ENCODE measurements at regions not wholly inside any gene's neighbourhood (a gene's known extent, or its start where the extent isn't known, plus 50 kb on each side); places are given as distances from the start of the nearest gene placed in this dataset.

DNA sequence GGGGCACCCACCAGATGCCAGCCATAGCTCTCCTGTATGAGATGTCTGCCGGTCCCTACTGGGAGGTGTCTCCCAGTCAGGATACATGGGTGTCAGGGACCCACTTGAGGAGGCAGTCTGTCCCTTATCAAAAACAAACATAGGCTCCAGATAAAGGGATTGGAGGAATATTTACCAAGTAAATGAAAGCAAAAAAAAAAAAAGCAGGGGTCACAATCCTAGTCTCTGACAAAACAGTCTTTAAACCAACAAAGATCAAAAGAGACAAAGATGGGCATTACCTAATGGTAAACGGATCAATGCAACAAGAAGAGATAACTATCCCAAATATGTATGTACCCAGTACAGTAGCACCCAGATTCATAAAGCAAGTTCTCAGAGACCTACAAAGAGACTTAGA lies 640.0 kb upstream of the LRRTM4 start (continued):
- TF ChIP-seq PITX1 (CRISPR knock-in tag; IDR thresholded peaks at IDR 0.05), result peak; percentile 98
- no peak for TF ChIP-seq ZFP36L2 (CRISPR knock-in tag; IDR thresholded peaks at IDR 0.05)
- no peak for TF ChIP-seq ZNF382 (CRISPR knock-in tag; IDR thresholded peaks at IDR 0.05; ENCODE audit: borderline replicate concordance)
- peak; percentile 68; the same call in 1 of the 2 replicates for TF ChIP-seq MIER3 (CRISPR knock-in tag; IDR thresholded peaks at IDR 0.05; ENCODE audit: borderline replicate concordance)
- TF ChIP-seq NFKBIZ (CRISPR knock-in tag; IDR thresholded peaks at IDR 0.05), result no peak
- TF ChIP-seq SNAPC2 (CRISPR knock-in tag; IDR thresholded peaks at IDR 0.05), result no peak
- TF ChIP-seq, protein P1, sequence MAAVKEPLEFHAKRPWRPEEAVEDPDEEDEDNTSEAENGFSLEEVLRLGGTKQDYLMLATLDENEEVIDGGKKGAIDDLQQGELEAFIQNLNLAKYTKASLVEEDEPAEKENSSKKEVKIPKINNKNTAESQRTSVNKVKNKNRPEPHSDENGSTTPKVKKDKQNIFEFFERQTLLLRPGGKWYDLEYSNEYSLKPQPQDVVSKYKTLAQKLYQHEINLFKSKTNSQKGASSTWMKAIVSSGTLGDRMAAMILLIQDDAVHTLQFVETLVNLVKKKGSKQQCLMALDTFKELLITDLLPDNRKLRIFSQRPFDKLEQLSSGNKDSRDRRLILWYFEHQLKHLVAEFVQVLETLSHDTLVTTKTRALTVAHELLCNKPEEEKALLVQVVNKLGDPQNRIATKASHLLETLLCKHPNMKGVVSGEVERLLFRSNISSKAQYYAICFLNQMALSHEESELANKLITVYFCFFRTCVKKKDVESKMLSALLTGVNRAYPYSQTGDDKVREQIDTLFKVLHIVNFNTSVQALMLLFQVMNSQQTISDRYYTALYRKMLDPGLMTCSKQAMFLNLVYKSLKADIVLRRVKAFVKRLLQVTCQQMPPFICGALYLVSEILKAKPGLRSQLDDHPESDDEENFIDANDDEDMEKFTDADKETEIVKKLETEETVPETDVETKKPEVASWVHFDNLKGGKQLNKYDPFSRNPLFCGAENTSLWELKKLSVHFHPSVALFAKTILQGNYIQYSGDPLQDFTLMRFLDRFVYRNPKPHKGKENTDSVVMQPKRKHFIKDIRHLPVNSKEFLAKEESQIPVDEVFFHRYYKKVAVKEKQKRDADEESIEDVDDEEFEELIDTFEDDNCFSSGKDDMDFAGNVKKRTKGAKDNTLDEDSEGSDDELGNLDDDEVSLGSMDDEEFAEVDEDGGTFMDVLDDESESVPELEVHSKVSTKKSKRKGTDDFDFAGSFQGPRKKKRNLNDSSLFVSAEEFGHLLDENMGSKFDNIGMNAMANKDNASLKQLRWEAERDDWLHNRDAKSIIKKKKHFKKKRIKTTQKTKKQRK (IDR thresholded peaks at IDR 0.05; ENCODE audit: low read length), result no peak
- TF ChIP-seq, protein P2, sequence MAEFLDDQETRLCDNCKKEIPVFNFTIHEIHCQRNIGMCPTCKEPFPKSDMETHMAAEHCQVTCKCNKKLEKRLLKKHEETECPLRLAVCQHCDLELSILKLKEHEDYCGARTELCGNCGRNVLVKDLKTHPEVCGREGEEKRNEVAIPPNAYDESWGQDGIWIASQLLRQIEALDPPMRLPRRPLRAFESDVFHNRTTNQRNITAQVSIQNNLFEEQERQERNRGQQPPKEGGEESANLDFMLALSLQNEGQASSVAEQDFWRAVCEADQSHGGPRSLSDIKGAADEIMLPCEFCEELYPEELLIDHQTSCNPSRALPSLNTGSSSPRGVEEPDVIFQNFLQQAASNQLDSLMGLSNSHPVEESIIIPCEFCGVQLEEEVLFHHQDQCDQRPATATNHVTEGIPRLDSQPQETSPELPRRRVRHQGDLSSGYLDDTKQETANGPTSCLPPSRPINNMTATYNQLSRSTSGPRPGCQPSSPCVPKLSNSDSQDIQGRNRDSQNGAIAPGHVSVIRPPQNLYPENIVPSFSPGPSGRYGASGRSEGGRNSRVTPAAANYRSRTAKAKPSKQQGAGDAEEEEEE (CRISPR knock-in tag; IDR thresholded peaks at IDR 0.05; ENCODE audit: borderline replicate concordance), result no peak
- TF ChIP-seq ZNF205 (CRISPR knock-in tag; IDR thresholded peaks at IDR 0.05), result peak; percentile 77; the same call in 1 of the 2 replicates
- TF ChIP-seq SRY (CRISPR knock-in tag; IDR thresholded peaks at IDR 0.05), result no peak
- TF ChIP-seq, protein P3, sequence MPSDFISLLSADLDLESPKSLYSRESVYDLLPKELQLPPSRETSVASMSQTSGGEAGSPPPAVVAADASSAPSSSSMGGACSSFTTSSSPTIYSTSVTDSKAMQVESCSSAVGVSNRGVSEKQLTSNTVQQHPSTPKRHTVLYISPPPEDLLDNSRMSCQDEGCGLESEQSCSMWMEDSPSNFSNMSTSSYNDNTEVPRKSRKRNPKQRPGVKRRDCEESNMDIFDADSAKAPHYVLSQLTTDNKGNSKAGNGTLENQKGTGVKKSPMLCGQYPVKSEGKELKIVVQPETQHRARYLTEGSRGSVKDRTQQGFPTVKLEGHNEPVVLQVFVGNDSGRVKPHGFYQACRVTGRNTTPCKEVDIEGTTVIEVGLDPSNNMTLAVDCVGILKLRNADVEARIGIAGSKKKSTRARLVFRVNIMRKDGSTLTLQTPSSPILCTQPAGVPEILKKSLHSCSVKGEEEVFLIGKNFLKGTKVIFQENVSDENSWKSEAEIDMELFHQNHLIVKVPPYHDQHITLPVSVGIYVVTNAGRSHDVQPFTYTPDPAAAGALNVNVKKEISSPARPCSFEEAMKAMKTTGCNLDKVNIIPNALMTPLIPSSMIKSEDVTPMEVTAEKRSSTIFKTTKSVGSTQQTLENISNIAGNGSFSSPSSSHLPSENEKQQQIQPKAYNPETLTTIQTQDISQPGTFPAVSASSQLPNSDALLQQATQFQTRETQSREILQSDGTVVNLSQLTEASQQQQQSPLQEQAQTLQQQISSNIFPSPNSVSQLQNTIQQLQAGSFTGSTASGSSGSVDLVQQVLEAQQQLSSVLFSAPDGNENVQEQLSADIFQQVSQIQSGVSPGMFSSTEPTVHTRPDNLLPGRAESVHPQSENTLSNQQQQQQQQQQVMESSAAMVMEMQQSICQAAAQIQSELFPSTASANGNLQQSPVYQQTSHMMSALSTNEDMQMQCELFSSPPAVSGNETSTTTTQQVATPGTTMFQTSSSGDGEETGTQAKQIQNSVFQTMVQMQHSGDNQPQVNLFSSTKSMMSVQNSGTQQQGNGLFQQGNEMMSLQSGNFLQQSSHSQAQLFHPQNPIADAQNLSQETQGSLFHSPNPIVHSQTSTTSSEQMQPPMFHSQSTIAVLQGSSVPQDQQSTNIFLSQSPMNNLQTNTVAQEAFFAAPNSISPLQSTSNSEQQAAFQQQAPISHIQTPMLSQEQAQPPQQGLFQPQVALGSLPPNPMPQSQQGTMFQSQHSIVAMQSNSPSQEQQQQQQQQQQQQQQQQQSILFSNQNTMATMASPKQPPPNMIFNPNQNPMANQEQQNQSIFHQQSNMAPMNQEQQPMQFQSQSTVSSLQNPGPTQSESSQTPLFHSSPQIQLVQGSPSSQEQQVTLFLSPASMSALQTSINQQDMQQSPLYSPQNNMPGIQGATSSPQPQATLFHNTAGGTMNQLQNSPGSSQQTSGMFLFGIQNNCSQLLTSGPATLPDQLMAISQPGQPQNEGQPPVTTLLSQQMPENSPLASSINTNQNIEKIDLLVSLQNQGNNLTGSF (CRISPR knock-in tag; IDR thresholded peaks at IDR 0.05), result no peak
- TF ChIP-seq ZNF777 (CRISPR knock-in tag; IDR thresholded peaks at IDR 0.05), result no peak
- TF ChIP-seq, protein P4, sequence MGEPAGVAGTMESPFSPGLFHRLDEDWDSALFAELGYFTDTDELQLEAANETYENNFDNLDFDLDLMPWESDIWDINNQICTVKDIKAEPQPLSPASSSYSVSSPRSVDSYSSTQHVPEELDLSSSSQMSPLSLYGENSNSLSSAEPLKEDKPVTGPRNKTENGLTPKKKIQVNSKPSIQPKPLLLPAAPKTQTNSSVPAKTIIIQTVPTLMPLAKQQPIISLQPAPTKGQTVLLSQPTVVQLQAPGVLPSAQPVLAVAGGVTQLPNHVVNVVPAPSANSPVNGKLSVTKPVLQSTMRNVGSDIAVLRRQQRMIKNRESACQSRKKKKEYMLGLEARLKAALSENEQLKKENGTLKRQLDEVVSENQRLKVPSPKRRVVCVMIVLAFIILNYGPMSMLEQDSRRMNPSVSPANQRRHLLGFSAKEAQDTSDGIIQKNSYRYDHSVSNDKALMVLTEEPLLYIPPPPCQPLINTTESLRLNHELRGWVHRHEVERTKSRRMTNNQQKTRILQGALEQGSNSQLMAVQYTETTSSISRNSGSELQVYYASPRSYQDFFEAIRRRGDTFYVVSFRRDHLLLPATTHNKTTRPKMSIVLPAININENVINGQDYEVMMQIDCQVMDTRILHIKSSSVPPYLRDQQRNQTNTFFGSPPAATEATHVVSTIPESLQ (CRISPR knock-in tag; conservative IDR thresholded peaks at IDR 0.05), result no peak
- TF ChIP-seq, protein P5, sequence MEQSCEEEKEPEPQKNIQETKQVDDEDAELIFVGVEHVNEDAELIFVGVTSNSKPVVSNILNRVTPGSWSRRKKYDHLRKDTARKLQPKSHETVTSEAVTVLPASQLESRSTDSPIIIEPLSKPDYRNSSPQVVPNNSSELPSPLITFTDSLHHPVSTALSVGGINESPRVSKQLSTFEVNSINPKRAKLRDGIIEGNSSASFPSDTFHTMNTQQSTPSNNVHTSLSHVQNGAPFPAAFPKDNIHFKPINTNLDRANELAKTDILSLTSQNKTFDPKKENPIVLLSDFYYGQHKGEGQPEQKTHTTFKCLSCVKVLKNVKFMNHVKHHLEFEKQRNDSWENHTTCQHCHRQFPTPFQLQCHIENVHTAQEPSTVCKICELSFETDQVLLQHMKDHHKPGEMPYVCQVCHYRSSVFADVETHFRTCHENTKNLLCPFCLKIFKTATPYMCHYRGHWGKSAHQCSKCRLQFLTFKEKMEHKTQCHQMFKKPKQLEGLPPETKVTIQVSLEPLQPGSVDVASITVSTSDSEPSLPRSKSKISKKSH (CRISPR knock-in tag; IDR thresholded peaks at IDR 0.05; ENCODE audit: borderline replicate concordance), result no peak
- no peak for TF ChIP-seq ZNF367 (CRISPR knock-in tag; IDR thresholded peaks at IDR 0.05; ENCODE audit: borderline replicate concordance)
- no peak for TF ChIP-seq ZKSCAN8 (CRISPR knock-in tag; IDR thresholded peaks at IDR 0.05; ENCODE audit: borderline replicate concordance)
- no peak for TF ChIP-seq ZNF138 (CRISPR knock-in tag; IDR thresholded peaks at IDR 0.05; ENCODE audit: low read depth)

Data from HepG2 (cell line).